Medulla oblongata (tissue), 1 donor: ENCODE measurements at regions not wholly inside any gene's neighbourhood (a gene's known extent, or its start where the extent isn't known, plus 50 kb on each side); places are given as distances from the start of the nearest gene placed in this dataset.

Experiments
- DNase-seq: peaks from one replicate; pipeline ENCODE4 v3.0.0-alpha.2; 2015; ENCODE audit errors: extremely low spot score

GRCh38 chr2:220845766-220846273 is 726.3 kb downstream of the EPHA4 start:
- DNase-seq = no peak

GRCh38 chr2:220847006-220847405 is 725.1 kb downstream of the EPHA4 start:
- DNase-seq = no peak

GRCh38 chr2:220847589-220847988 is 724.5 kb downstream of the EPHA4 start:
- no peak for DNase-seq

GRCh38 chr2:220849433-220849832 is 722.7 kb downstream of the EPHA4 start:
- DNase-seq = no peak

- DNase-seq = no peak
Observed at GRCh38 chr2:220850116-220850515, 722.0 kb downstream of the EPHA4 start.

GRCh38 chr2:220855296-220855695 is 716.8 kb downstream of the EPHA4 start:
- DNase-seq = no peak

- DNase-seq = no peak
Observed at GRCh38 chr2:220856486-220856885, 715.6 kb downstream of the EPHA4 start.

GRCh38 chr2:220857368-220857767 is 714.7 kb downstream of the EPHA4 start:
- no peak for DNase-seq

GRCh38 chr2:220858101-220858500 is 714.0 kb downstream of the EPHA4 start:
- no peak for DNase-seq

- no peak for DNase-seq
Observed at GRCh38 chr2:220871909-220872308, 700.2 kb downstream of the EPHA4 start.

- DNase-seq = no peak
Observed at GRCh38 chr2:220876080-220876824, 695.9 kb downstream of the EPHA4 start.

- no peak for DNase-seq
Observed at GRCh38 chr2:220877491-220877890, 694.6 kb downstream of the EPHA4 start.

- no peak for DNase-seq
Observed at GRCh38 chr2:220877897-220878296, 694.2 kb downstream of the EPHA4 start.

GRCh38 chr2:220880623-220881596 is 691.2 kb downstream of the EPHA4 start:
- DNase-seq = no peak

GRCh38 chr2:220882507-220882906 is 689.6 kb downstream of the EPHA4 start:
- no peak for DNase-seq

- no peak for DNase-seq
Observed at GRCh38 chr2:220885593-220885992, 686.5 kb downstream of the EPHA4 start.

- no peak for DNase-seq
Observed at GRCh38 chr2:220887271-220887870, 684.7 kb downstream of the EPHA4 start.

GRCh38 chr2:220887876-220888275 is 684.2 kb downstream of the EPHA4 start:
- no peak for DNase-seq

- DNase-seq = no peak
Observed at GRCh38 chr2:220890931-220891330, 681.2 kb downstream of the EPHA4 start.

- no peak for DNase-seq
Observed at GRCh38 chr2:220891405-220891804, 680.7 kb downstream of the EPHA4 start.

- DNase-seq = no peak
Observed at GRCh38 chr2:220892018-220892634, 680.0 kb downstream of the EPHA4 start.

GRCh38 chr2:220893411-220893810 is 678.7 kb downstream of the EPHA4 start:
- no peak for DNase-seq
